ENCODE measurements at regions not wholly inside any gene's neighbourhood (a gene's known extent, or its start where the extent isn't known, plus 50 kb on each side); places are given as distances from the start of the nearest gene placed in this dataset.

DNA sequence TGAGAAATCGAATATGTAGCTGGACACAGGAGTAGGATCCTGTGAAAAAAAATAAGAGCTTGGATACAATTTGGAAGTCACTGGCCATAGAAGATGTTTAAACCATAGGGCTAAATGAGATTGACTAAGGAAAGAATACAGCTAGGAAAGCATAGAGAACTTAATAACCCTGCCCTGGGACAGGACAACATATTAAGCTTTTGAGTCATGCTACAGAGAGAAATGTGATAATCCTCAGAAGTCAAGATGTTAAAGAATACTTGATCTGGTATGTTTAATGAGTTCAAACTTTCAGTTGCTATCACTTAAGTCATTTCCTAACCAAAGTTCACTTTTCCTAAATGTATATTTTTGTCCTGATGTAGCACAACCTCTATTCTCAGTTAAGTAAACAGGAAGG is 154.6 kb upstream of the TSHZ2 start:
- H3K36me3 ChIP-seq (ENCODE audit: insufficient read depth, low read length): no peaks in the 10 kb centered on the region
- no peaks in the 10 kb centered on the region for H3K9me2 ChIP-seq (ENCODE audit: insufficient read depth, low read length)
- CTCF ChIA-PET (ENCODE audit: unreplicated experiment): no interaction called here
- no peak overlapping the region for H3K4me2 ChIP-seq (ENCODE audit: low read length)
- no TSS peak for BruUV-seq (replicated peaks)
- no peak overlapping the region for H3K27ac ChIP-seq (ENCODE audit: low read depth, low read length, poor library complexity, severe bottlenecking)
- H3K9me3 ChIP-seq (ENCODE audit: low read length): no peaks in the 10 kb centered on the region
- no peak for TF ChIP-seq EZH2phosphoT487 (IDR thresholded peaks at IDR 0.05; ENCODE audit: borderline replicate concordance, low read depth, low read length)
- TF ChIP-seq, protein P1, sequence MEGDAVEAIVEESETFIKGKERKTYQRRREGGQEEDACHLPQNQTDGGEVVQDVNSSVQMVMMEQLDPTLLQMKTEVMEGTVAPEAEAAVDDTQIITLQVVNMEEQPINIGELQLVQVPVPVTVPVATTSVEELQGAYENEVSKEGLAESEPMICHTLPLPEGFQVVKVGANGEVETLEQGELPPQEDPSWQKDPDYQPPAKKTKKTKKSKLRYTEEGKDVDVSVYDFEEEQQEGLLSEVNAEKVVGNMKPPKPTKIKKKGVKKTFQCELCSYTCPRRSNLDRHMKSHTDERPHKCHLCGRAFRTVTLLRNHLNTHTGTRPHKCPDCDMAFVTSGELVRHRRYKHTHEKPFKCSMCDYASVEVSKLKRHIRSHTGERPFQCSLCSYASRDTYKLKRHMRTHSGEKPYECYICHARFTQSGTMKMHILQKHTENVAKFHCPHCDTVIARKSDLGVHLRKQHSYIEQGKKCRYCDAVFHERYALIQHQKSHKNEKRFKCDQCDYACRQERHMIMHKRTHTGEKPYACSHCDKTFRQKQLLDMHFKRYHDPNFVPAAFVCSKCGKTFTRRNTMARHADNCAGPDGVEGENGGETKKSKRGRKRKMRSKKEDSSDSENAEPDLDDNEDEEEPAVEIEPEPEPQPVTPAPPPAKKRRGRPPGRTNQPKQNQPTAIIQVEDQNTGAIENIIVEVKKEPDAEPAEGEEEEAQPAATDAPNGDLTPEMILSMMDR (conservative IDR thresholded peaks at IDR 0.05; ENCODE audit: low read length): no peak
- no peak overlapping the region for H3K4me3 ChIP-seq (ENCODE audit: low read depth, low read length, poor library complexity, severe bottlenecking)
- POLR2A ChIA-PET: no interaction called here
- H2AFZ ChIP-seq (ENCODE audit: low read length): no peak overlapping the region
- intact Hi-C loops (cut with micrococcal nuclease; ENCODE audit: unreplicated experiment): no loop called here
- H3K79me2 ChIP-seq (ENCODE audit: insufficient read depth, low read depth, low read length): no peaks in the 10 kb centered on the region
- DNase-seq (ENCODE audit: low spot score): no peak
- H4K20me1 ChIP-seq (ENCODE audit: insufficient read depth, low read length): no peaks in the 10 kb centered on the region
- no peaks in the 10 kb centered on the region for H3K4me1 ChIP-seq (ENCODE audit: insufficient read depth, low read length, poor library complexity, severe bottlenecking)

DNA sequence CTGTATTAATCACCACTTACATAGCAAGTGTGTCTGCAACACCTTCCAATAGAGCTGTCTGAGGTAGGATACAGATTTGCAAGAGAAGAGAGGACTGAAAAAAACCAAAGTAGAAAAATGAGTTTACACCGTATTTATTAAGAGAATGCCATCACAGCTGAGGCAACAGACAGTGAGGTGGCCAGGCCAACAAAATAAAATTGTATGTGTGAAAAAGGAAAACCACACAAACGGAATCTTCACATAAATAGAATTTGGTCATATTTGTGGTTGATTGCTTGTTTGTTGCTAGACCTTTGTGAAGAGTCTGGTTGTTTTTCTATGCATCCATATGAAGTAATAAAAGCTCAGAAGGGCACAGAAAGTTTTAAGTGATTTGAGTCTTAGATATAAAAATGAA is 157.8 kb upstream of the TSHZ2 start:
- Histone ChIP-seq H4K20me1 (ENCODE audit: insufficient read depth, low read length) (no peaks in the 10 kb centered on the region), H3K36me3 (ENCODE audit: insufficient read depth, low read length) (no peaks in the 10 kb centered on the region), H3K9me2 (ENCODE audit: insufficient read depth, low read length) (no peaks in the 10 kb centered on the region), H3K79me2 (ENCODE audit: insufficient read depth, low read depth, low read length) (no peaks in the 10 kb centered on the region), H3K9me3 (ENCODE audit: low read length) (no peaks in the 10 kb centered on the region), H3K27ac (ENCODE audit: low read depth, low read length, poor library complexity, severe bottlenecking) (no peak overlapping the region), H3K4me3 (ENCODE audit: low read depth, low read length, poor library complexity, severe bottlenecking) (no peak overlapping the region), H3K4me2 (ENCODE audit: low read length) (no peak overlapping the region), H2AFZ (ENCODE audit: low read length) (no peak overlapping the region), H3K4me1 (ENCODE audit: insufficient read depth, low read length, poor library complexity, severe bottlenecking) (no peaks in the 10 kb centered on the region)
- BruUV-seq (replicated peaks): no TSS peak
- intact Hi-C loops (cut with micrococcal nuclease; ENCODE audit: unreplicated experiment): no loop called here
- POLR2A ChIA-PET: interaction anchor here (0.6 kb wide), 1 partner anchor 653 kb away, joined by 3 read pairs; no protein-coding TSS in a partner anchor
- no peak for TF ChIP-seq EZH2phosphoT487 (IDR thresholded peaks at IDR 0.05; ENCODE audit: borderline replicate concordance, low read depth, low read length)
- TF ChIP-seq, protein P1 (conservative IDR thresholded peaks at IDR 0.05; ENCODE audit: low read length): no peak
- no peak for DNase-seq (ENCODE audit: low spot score)
- CTCF ChIA-PET (ENCODE audit: unreplicated experiment): no interaction called here

DNA sequence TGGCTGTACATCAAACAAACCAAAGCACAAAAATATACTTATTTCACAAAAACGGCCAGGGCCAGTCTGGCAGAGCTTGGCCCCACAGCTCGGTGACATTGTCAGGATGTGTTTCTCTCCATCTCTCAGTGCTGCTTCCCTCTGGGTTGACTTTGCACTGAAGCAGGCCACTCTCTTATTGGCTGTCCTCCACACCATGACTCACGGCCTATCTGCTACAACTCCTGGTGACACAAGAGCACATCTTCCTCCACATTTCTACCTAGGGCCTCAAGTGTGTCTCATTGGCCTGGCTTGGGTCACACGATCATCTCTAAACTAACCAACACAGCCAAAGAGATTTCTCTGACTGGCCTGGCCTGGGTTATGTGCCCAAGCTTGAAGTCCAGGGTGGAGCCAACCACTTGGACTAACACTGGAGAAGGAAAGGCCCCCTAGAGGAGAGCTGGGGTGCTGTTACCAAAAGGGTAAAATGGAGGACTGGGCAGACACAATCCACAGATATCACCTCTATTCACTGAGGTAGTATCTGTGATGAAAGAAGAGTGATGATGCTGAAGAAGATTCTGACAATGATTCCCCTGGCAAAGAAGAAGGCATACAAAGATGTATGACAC is 159.8 kb upstream of the TSHZ2 start:
- ChIA-PET POLR2A (no interaction called here), CTCF (ENCODE audit: unreplicated experiment) (no interaction called here)
- no TSS peak for BruUV-seq (replicated peaks)
- intact Hi-C loops (cut with micrococcal nuclease; ENCODE audit: unreplicated experiment): no loop called here
- H3K4me2 ChIP-seq (ENCODE audit: low read length): no peak overlapping the region
- H4K20me1 ChIP-seq (ENCODE audit: insufficient read depth, low read length): no peaks in the 10 kb centered on the region
- no peak for TF ChIP-seq EZH2phosphoT487 (IDR thresholded peaks at IDR 0.05; ENCODE audit: borderline replicate concordance, low read depth, low read length)
- TF ChIP-seq, protein P1 (conservative IDR thresholded peaks at IDR 0.05; ENCODE audit: low read length): peak; percentile 48; the same call in 1 of the 2 replicates
- no peak overlapping the region for H3K4me3 ChIP-seq (ENCODE audit: low read depth, low read length, poor library complexity, severe bottlenecking)
- H3K9me2 ChIP-seq (ENCODE audit: insufficient read depth, low read length): no peaks in the 10 kb centered on the region
- H3K4me1 ChIP-seq (ENCODE audit: insufficient read depth, low read length, poor library complexity, severe bottlenecking): no peaks in the 10 kb centered on the region
- H3K9me3 ChIP-seq (ENCODE audit: low read length): no peaks in the 10 kb centered on the region
- peak; percentile 15 for DNase-seq (ENCODE audit: low spot score)
- H3K27ac ChIP-seq (ENCODE audit: low read depth, low read length, poor library complexity, severe bottlenecking): no peak overlapping the region
- no peaks in the 10 kb centered on the region for H3K36me3 ChIP-seq (ENCODE audit: insufficient read depth, low read length)
- H3K79me2 ChIP-seq (ENCODE audit: insufficient read depth, low read depth, low read length): no peaks in the 10 kb centered on the region
- no peak overlapping the region; the same call in 1 of the 2 replicates for H2AFZ ChIP-seq (ENCODE audit: low read length)
